GM19240 (cell line): ENCODE measurements at regions not wholly inside any gene's neighbourhood (a gene's known extent, or its start where the extent isn't known, plus 50 kb on each side); places are given as distances from the start of the nearest gene placed in this dataset.
"Not testable (repeated sequence)": the region's sequence is repeated elsewhere in the genome, so short reads cannot be mapped to it uniquely, and the experiment has no call there.

ENCODE experiments used
- DNase-seq: peaks from one replicate; pipeline ENCODE4 v3.0.0; 2011; ENCODE audit warnings: low spot score; ENCODE audit not compliant: insufficient read length

DNA sequence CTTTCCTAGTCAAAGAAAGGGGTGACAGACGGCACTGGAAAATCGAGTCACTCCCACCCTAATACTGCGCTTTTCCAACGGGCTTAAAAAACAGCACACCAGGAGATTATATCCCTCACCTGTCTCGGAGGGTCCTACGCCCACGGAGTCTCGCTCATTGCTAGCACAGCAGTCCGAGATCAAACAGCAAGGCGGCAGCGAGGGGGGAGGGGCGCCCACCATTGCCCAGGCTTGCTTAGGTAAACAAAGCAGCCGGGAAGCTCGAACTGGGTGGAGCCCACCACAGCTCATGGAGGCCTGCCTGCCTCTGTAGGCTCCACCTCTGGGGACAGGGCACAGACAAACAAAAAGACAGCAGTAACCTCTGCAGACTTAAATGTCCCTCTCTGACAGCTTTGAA is 280.7 kb downstream of the TFAP2A start:
- not testable (repeated sequence) for DNase-seq

DNA sequence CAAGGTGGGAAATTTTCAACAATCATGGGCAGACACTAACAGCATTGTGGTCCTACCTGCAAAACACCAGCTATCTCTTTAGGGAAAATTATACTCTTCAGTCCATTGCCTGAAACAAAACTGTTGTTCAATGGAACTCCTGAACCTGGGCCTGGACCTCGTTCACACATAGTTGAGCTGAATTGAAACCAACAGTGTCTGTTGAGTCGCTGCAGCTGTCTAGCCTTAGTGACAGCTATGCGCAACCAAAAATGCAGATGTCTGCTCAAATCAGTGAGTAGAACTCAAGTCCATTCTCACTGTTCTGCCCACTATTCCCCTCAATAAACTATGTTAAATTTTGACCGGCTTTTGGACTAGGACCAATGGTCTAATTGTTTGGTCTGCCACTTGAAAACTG is 286.2 kb downstream of the TFAP2A start:
- no peak for DNase-seq

DNA sequence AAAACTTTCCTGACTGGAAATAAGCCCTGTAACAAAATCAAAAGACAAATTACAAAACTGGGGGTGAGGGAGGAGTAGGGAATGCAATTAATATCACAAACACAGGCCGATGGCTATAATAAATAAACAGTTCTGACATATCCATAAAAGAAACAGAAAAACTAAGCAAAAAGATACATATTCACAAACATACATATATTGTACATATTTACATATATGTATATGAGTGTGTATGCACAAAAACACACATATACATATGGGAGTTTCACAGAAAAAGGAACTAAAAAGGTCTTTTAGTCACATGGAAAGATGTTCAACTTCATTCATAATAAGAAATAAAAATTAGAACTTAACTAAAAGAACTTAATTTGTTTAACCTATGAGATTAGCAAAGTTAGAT is 292.7 kb downstream of the TFAP2A start:
- no peak for DNase-seq

DNA sequence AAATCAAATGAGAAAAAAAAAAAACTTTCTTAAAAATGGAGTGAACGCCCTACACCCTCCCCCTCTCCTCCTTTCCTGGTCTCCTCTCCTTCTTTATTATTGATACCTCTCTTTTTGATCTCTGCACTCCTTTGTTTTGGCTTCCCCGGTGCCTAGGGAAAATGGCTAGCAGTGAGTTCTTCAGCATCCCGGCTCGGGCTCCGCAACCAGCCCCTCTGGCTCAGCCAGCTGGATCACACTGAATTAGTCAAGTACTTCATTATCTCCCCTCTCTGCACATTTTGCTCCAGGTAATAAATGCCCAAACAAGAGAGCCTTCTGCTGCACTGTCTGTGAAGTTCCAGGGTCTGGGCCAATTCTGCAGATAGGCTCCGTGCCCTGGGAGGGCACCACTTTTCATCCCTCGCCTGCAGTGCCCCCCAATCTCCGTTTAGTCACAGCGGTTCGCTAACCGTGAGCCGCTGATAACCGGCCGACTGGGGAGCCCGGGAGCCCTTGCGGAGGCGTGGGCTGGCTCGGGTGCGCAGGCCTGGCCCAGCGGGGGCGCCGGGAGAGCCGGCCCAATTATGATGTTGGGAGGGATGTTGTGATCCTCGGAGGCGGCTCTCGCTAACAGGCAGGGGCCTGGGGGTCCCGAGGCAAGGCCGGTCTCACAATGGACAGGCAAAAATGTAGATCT is 301.9 kb downstream of the TFAP2A start:
- DNase-seq = no peak

DNA sequence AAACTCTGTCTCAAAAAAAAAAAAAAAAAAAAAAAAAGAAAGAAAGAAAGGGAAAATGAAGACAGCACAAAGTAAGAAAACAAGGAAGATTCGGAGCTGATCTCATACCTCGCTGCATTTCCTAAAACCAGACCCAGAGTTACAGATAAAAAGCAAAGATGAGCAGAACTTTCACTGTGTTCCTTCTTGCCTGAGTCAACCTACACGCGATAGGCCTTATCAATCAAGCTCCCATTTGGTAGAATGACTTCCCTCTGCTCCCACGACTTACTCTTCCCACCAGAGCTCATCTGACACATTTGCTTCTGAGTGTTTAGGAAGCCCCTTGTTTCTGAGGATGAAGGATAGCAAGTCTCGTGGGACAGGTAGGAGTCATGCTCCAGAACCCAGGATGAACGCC is 302.9 kb downstream of the TFAP2A start:
- DNase-seq = no peak

DNA sequence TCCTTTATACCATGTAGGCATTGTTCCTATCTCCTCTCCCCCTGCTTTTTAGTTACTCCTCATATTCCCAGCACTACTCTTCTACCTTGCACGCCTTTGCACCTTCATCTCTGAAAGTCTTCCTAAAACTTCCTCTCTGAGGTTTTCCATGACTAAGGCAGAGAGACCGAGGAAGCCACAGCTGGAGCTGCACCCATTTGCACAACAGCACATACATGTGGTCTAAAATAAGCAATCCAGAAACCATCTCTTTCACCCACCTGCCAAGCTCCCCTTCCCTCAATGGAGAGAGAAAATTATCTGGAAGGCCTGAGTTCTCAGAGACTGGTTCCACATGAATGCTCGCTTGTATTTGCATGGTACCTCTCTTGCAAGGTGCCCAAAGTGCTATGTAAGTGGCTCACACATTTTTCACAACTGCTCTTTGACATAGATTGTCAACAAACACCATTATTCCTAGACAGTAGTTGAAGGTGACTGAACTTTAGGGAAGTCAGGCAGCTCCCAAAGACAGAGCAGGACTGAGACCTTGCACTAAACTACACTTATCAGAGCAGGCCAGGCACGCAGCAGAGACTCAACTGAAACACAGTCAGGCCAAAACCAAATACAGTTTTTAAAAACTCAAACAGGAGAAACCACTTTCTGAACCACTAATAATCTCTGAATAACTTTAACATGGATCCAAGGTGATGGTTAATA is 313.2 kb downstream of the TFAP2A start:
- no peak for DNase-seq

DNA sequence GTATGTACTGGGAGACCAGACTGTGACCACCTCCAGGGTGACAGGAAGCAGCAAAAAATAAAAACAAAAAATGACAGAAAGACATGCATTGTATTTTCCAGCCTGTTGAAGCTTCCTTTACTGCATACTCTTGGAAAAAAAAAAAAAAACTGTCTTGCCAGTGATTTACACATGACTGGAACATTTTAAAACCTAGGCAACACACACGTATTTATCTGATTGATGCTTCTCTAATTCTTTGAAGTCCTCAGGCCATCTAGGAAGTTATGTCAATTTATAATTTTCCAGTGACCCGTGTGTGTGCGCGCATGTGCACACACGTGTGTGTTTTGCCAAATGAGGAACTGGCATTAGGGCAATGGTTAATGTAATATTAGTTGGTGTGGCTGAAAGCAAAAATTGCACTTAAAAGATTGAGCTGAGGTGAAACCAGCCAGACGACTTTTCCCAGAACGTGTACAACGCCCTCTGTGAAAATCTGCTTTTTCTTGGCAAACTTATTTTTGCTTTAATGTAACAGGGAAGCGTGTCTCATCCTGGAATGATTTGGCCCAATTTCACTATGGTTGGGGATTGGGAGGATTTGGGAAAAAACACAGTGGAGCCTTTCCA is 315.2 kb downstream of the TFAP2A start:
- DNase-seq = no peak

DNA sequence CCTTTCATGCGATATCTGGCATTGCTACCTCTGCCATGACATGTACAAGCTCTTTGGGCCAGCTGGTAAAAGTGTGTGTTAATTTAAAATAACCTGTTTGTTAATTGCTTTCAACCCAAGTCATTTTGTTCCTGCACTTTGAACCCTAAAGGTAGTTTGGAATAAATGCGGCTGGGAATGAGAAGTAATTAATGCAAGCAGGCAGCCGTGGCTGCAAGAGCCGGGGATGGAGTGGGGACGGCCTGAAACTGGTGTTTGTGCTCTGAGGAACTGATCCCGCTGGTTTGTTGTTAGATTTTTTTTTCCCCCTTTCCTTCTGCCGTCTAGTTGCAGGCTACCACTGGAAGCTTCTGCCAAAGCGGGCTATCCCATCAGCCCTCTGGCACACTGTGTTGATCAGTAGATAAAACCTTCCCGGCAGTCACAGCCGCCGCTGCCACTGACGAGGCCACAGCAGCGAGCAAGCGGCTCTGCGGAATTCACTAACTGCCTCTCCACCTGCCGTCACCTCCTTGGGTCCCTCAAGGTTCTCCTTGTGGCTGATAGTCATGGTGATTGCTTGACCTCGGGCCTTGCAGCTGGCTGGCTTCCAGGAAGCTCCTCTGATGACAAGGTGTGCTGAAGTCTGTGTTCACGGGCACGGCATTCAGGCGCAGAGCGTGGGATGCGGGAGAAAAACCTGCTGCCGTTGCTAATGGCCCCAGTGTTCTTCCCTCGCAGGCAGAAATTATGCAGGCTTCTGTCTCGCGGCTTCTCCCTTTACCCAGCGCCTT is 315.9 kb downstream of the TFAP2A start:
- DNase-seq = no peak

DNA sequence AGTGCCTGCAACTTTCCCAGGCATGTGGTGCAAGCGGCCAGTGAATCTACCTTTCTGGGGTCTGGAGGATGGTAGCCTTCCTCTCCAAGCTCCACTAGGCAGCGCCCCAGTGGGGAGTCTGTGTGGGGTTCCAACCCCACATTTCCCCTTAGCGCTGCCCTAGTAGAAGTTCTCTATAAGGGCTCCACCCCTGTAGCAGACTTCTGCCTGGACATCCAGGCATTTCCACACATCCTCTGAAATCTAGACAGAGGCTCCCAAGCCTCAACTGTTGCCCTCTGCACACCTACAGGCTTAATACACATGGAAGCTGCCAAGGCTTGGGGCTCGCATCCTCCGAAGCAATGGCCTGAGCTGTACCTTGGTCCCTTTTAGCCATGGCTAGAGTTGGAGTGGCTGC is 321.6 kb downstream of the TFAP2A start:
- no peak for DNase-seq

DNA sequence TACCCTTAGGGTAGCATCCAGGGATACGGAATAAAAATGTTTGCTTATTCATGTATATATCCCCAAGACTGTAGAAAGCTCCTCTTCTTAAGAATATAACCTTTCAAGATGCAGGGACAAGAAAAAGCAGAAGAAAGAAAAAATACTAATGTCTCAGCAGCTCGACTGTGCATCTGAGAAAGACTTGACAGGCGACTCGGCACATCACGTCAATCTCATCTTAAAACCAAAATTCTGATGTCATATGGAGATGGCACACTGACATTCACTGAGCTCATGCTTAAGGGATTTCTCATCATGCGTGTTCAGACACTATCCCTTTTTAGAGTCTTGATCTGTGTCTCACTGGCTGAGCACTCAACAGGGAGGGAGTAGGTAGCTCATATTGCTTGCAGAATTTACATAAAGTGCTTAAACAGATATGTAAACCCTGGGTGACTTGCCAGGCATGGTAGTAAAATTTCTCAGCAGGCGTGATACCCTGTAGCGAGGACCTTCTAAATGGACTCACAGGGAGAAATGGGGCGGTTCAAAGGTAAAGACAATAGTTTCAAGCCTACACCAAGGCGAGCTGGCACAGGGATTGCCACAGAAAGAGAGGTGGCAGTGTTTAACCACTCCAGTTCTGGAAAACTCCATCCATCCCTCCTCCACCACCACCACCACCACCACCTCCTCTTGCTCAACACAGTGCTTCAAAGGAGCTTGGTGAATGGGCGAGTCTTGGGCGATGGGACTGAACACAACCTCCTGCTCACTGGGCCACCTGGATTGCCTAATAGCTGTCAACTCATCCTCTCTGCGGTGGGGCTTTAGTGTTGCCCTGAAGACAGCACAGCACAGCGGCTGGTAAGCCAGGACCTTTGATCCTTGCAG is 330.5 kb downstream of the TFAP2A start:
- DNase-seq = no peak

DNA sequence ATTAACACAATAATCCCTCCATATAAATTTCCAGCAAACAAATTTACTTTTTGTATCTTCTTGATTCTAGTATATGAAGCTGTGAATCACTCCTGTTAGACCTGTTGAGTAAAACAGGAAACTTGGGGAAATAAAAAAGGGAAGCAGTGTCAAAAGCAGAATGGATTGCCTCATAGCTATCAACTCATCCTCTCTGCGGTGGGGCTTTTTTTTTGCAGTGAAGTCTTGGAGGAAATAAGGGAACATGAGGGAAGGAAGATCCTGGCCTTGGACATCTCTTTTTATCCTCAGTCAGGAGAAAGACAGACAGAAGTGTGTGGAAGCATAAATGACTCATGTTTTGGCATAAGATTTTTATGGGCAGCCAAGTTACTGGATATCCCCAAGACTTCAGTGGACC is 332.5 kb downstream of the TFAP2A start:
- DNase-seq = no peak

DNA sequence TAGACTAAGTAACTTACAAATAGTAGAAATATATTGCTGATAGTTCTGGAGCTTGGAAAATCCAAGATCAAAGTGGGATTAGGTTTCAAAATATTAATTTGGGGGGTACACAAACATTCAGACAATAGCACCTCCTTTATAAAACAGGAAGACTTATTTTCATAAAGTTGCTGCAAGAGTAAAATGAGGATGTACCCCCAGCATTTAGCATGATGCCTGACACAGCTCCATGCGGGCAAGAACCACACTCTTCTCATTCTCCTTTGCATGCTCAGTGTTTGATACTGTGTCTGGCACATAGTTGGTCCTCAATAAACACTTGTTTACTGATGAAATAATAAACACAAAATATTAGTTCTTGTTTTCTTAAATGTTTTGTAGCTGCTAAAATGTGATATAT is 332.9 kb downstream of the TFAP2A start:
- DNase-seq = no peak

DNA sequence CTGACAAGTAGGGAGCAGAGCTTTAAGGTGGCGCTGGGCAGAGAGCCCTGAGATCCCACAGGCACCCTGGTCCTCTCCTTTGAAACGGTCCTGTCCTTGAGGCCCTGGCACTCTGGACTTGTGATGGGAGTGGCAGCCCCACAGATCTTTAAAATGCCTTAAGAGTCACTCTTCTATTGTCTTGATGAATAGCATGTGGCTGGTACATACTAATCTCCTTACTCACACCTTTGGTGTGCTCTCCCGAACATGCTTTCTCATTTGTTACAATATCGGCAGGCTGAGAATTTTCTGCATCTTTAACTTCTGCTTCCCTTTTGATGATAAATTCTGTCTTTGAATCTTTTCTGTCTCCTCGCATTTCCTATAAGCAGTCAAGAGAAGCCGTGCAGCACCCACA is 333.8 kb downstream of the TFAP2A start:
- no peak for DNase-seq

DNA sequence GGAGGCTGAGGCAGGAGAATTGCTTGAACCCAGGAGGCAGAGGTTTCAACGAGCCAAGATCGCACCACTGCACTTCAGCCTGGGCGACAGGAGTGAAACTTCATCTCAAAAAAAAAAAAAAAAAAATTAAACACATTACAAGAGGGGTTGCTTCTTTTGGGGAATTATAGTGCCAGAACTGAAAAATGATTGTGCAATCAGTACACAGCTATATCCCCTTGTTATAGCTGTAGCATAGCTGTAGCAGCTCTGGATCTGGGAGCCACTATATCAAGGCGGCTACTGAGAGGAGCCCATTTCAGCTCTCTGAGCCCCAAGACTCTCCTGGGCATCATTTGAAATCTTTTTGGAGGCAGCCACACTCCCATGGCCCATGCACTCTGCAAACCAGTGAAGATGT is 334.3 kb downstream of the TFAP2A start:
- DNase-seq = no peak

DNA sequence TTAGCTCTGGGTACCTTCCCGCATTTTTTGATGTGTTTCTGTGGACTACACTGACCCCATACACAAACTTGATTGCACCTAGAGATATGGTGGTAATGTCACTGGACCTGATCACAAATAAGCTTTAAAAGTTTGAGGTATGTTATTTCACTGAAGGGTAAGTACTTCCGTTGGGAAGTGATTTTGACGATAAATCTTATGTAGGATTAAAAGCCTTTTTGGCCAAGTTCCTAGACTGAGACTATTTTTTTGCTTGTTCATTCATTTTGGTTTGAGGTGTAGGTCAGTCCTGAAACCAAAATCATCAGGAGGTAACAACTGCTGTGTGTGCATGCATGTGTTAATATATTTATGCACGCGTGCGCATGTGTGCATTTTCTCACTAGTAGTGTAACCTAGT is 336.3 kb downstream of the TFAP2A start:
- DNase-seq = no peak

DNA sequence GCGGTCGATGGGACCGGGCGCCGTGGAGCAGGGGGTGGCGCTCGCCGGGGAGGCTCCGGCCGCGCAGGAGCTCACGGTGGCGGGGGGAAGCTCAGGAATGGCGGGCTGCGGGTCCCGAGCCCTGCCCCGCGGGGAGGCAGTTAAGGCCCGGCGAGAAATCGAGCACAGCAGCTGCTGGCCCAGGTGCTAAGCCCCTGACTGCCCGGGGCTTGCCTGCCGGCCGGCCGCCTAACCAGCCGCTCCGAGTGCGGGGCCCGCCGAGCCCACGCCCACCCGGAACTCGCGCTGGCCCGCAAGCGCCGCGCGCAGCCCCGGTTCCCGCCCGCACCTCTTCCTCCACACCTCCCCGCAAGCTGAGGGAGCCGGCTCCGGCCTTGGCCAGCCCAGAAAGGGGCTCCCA is 340.1 kb downstream of the TFAP2A start:
- not testable (repeated sequence) for DNase-seq

DNA sequence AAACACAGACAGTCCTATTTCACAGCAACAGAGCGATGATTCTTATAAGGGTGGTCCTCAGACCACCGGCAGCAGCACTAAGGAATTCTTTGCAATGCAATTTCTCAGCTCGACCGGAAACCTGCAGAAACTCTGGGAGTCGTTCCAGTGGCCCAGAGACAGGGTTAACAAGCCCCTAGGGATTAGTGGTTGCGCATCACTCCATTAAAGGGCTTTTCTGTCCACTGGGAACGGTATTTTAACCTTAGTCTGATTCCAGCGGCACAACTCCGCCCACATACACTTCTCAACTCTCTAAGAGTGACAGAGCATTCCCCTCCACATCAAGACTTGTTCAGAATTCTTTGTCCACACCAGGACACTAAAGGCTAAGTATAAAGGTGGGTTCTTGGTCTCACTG is 341.5 kb downstream of the TFAP2A start:
- DNase-seq = no peak

DNA sequence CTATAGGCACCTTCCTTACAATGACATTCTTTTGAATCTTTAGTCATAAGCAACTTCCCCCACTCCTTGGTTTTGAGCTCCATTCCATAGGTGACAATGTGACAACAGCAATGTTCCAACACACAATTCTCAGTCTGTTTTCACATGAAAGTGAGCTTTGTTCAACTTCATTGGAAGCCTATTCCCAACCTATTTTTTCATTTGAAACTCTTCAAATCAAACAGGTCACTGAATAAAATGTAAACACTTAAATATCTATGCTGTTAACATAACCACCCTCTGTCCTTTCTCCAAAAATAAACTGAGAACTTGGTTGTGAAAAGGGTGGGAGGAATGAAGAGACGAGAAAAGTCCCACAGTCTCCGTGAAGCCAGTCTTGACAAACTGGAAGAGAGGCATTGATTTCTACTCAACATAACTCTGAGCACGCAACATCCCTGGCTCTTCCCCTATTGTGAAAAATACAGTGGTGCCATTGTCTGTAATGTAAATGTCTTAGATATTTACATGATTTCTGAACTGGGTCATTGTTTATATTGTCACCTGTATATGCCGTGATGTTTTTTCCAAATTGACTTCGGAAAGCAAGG is 343.1 kb downstream of the TFAP2A start:
- no peak for DNase-seq

DNA sequence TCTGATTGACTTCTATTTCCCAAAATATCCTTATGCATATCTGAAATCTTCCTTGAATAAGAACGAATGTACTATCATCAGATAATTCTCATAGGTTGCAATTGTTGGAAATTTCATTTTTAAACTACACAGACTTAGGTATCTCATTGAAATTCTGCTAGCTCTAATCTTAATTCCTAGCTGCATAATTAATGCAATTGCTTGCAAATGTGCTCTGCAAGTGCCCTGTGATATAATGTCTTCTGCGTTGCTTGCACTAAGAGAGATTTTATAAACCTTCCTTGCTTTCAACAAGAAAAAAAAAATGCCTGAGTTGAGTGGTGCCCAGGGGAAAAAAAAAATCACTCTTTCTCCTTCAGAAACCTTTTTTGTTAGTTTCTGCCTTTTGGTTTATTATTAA is 354.9 kb downstream of the TFAP2A start:
- DNase-seq = no peak

DNA sequence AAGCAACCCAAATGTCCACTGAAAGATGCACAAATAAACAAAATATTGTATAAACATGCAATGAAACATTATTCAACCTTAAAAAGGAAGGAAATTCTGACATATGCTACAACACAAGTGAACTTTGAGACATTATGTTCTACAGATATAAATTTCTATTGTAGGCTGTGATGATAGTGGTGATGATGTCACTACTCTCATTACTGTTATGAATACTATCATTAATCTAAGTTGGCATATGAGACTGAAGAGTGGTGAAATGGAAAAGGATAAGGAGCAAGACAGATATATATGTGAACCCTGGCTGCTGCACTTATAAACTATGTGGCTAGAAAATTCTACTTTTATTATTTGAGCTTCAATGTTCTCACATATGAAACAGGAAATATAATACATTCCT is 360.2 kb downstream of the TFAP2A start:
- no peak for DNase-seq

DNA sequence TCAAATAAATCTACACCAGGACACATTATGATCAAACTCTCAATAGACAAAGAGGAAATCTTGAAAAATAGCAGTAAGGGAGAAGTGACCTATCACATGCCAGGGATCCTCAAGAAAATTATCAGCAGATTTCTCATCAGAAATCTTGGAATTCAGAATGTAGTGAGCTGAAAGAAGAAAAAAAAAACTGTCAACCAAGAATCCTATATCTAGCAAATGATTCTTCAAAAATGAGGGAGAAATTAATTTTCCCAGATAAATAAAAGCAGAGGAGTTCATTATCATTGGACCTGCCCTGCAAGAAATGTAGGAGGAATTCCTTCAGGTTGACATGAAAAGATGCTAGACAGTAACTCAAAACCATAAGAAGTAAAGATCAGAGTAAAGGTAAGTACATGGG is 363.6 kb downstream of the TFAP2A start:
- no peak for DNase-seq
